ENCODE measurements at regions not wholly inside any gene's neighbourhood (a gene's known extent, or its start where the extent isn't known, plus 50 kb on each side); places are given as distances from the start of the nearest gene placed in this dataset.

- Histone ChIP-seq H3K27me3 (no peaks in the 10 kb centered on the region), H3K27ac (no peak overlapping the region), H3K36me3 (no peaks in the 10 kb centered on the region), H3K9me3 (no peaks in the 10 kb centered on the region), H3K4me3 (no peak overlapping the region), H3K4me1 (no peaks in the 10 kb centered on the region)
- no peak for DNase-seq (ENCODE audit: low spot score in 2 of 2)
- TF ChIP-seq CTCF (IDR thresholded peaks at IDR 0.05) = no peak
- TF ChIP-seq EP300 (IDR thresholded peaks at IDR 0.05) = no peak
- TF ChIP-seq POLR2A (IDR thresholded peaks at IDR 0.05) = no peak
- 81 to 88% methylated on average over 1 of the region's 1 CpG for WGBS, 2 donors
These were observed 95.4 kb upstream of the IGFBP7 start for GRCh38 chr4:57205580-57205979.

- TF ChIP-seq CTCF (IDR thresholded peaks at IDR 0.05) = no peak
- TF ChIP-seq POLR2A (IDR thresholded peaks at IDR 0.05) = no peak
- no peak for TF ChIP-seq EP300 (IDR thresholded peaks at IDR 0.05)
- WGBS, 2 donors = 52 to 56% methylated on average over 7 of the region's 7 CpGs
- H3K4me3 ChIP-seq = no peak overlapping the region
- H3K4me1 ChIP-seq = no peaks in the 10 kb centered on the region
- no peaks in the 10 kb centered on the region for H3K9me3 ChIP-seq
- DNase-seq (ENCODE audit: low spot score in 2 of 2) = no peak
- H3K27ac ChIP-seq = no peak overlapping the region
- H3K36me3 ChIP-seq = no peaks in the 10 kb centered on the region
- H3K27me3 ChIP-seq = no peaks in the 10 kb centered on the region
These were observed 90.7 kb upstream of the IGFBP7 start for GRCh38 chr4:57200799-57201327.

- no peak overlapping the region for H3K4me3 ChIP-seq
- DNase-seq (ENCODE audit: low spot score in 2 of 2) = no peak
- H3K4me1 ChIP-seq = no peaks in the 10 kb centered on the region
- H3K27me3 ChIP-seq = no peaks in the 10 kb centered on the region
- 87 to 92% methylated on average over 5 of the region's 5 CpGs for WGBS, 2 donors
- no peak overlapping the region for H3K27ac ChIP-seq
- H3K9me3 ChIP-seq = peaks cover 0 to 2% (median 0%) of the 10 kb centered on the region in 4 donors
- TF ChIP-seq POLR2A (IDR thresholded peaks at IDR 0.05) = no peak
- TF ChIP-seq EP300 (IDR thresholded peaks at IDR 0.05) = no peak
- no peak for TF ChIP-seq CTCF (IDR thresholded peaks at IDR 0.05)
- no peaks in the 10 kb centered on the region for H3K36me3 ChIP-seq
These were observed 89.1 kb upstream of the IGFBP7 start for GRCh38 chr4:57199267-57199666.

GRCh38 chr4:57195622-57196021 lies 85.4 kb upstream of the IGFBP7 start:
- DNase-seq (ENCODE audit: low spot score in 2 of 2) = no peak
- Histone ChIP-seq H3K27ac (no peak overlapping the region), H3K4me3 (no peak overlapping the region), H3K36me3 (no peaks in the 10 kb centered on the region), H3K4me1 (no peaks in the 10 kb centered on the region), H3K9me3 (peaks cover 0 to 2% (median 0%) of the 10 kb centered on the region in 4 donors), H3K27me3 (no peaks in the 10 kb centered on the region)
- TF ChIP-seq POLR2A (IDR thresholded peaks at IDR 0.05) (no peak), EP300 (IDR thresholded peaks at IDR 0.05) (no peak), CTCF (IDR thresholded peaks at IDR 0.05) (no peak)
- 80 to 85% methylated on average over 23 to 30 of the region's 30 CpGs for WGBS, 2 donors

- Histone ChIP-seq H3K9me3 (peaks cover 0 to 2% (median 0%) of the 10 kb centered on the region in 4 donors), H3K27me3 (no peaks in the 10 kb centered on the region), H3K36me3 (no peaks in the 10 kb centered on the region), H3K4me1 (no peaks in the 10 kb centered on the region), H3K27ac (no peak overlapping the region), H3K4me3 (no peak overlapping the region)
- DNase-seq (ENCODE audit: low spot score in 2 of 2) = no peak
- TF ChIP-seq POLR2A (IDR thresholded peaks at IDR 0.05) (no peak), EP300 (IDR thresholded peaks at IDR 0.05) (no peak), CTCF (IDR thresholded peaks at IDR 0.05) (no peak)
- 56 to 68% methylated on average over 20 of the region's 20 CpGs for WGBS, 2 donors
These were observed 84.0 kb upstream of the IGFBP7 start for GRCh38 chr4:57194068-57194611.
